Natural killer cell (primary cell): ENCODE measurements at regions not wholly inside any gene's neighbourhood (a gene's known extent, or its start where the extent isn't known, plus 50 kb on each side); places are given as distances from the start of the nearest gene placed in this dataset.

Source experiments
- ATAC-seq, 3 donors: fragments of 150-1000 bp in 2 of 3; fragments of 200-7000 bp in 1 of 3; cut with Tn5 transposase; 1 replicate in 1 of 3; 2 replicates in 2 of 3; pipeline ENCODE4 v1.10.0; 2021; ENCODE audit warnings: mild to moderate bottlenecking in 2 of 3, moderate library complexity in 2 of 3
- DNase-seq, 2 donors: peaks; one replicate each; pipeline versions ENCODE4 v3.0.0 to v3.0.0-alpha.2; 2013 to 2021; ENCODE audit warnings: mixed read lengths in 1 of 2
- H3K27ac ChIP-seq: one replicate; pipeline ENCODE4 v1.5.1; 2013; ENCODE audit warnings: mild to moderate bottlenecking, low read length
- H3K27me3 ChIP-seq: one replicate; pipeline ENCODE4 v1.6.1; 2013; ENCODE audit warnings: low read length; ENCODE audit not compliant: control insufficient read depth, insufficient read depth
- H3K36me3 ChIP-seq: one replicate; pipeline ENCODE4 v1.6.1; 2013; ENCODE audit warnings: low read length; ENCODE audit not compliant: control insufficient read depth, insufficient read depth
- H3K4me1 ChIP-seq: one replicate; pipeline ENCODE4 v1.6.1; 2013; ENCODE audit warnings: low read length; ENCODE audit not compliant: control insufficient read depth, insufficient read depth
- H3K4me3 ChIP-seq: one replicate; pipeline ENCODE4 v1.5.1; 2013; ENCODE audit warnings: low read length
- H3K9me3 ChIP-seq: one replicate; pipeline ENCODE4 v1.6.1; 2013; ENCODE audit warnings: low read length; ENCODE audit not compliant: control insufficient read depth, insufficient read depth
- H3K27ac Mint-ChIP-seq, 2 donors: one replicate each; pipeline ENCODE4 v1.8.0; 2022; ENCODE audit warnings: mild to moderate bottlenecking in 2 of 2, mixed read lengths in 2 of 2, moderate library complexity in 1 of 2
- H3K27me3 Mint-ChIP-seq, 2 donors: one replicate each; pipeline ENCODE4 v1.8.0; 2022; ENCODE audit warnings: low read depth in 2 of 2, mixed read lengths in 2 of 2
- H3K36me3 Mint-ChIP-seq: one replicate; pipeline ENCODE4 v1.8.0; 2022; ENCODE audit warnings: mixed read lengths
- H3K4me1 Mint-ChIP-seq, 2 donors: one replicate each; pipeline ENCODE4 v1.8.0; 2022; ENCODE audit warnings: mixed read lengths in 2 of 2
- H3K4me3 Mint-ChIP-seq: one replicate; pipeline ENCODE4 v1.8.0; 2022; ENCODE audit warnings: mild to moderate bottlenecking, moderate library complexity, mixed read lengths
- H3K9me3 Mint-ChIP-seq, 2 donors: one replicate each; pipeline ENCODE4 v1.8.0; 2022; ENCODE audit warnings: mixed read lengths in 2 of 2
- CTCF ChIP-seq: fragments of 200-600 bp; IDR thresholded peaks from one replicate; pipeline ENCODE4 v1.8.0; 2022; ENCODE audit warnings: antibody characterized with exemption
- WGBS: methylation state at CpG from one replicate; pipeline ENCODE4 v1.1.7; 2013; ENCODE audit warnings: missing lambda C conversion rate; ENCODE audit not compliant: insufficient coverage; 5-methylcytosine and 5-hydroxymethylcytosine counted together
- intact Hi-C: fragments of 100-400 bp; cut with micrococcal nuclease; formaldehyde crosslinking; loops from one replicate; pipeline ENCODE4 v1.14.2; 2022

- intact Hi-C loops, result no loop called here
- 88% methylated on average over 6 of the region's 6 CpGs for WGBS
- H3K27me3 Mint-ChIP-seq, result no peaks in the 10 kb centered on the region
- H3K36me3 Mint-ChIP-seq, result no peaks in the 10 kb centered on the region
- H3K4me1 ChIP-seq, result no peaks in the 10 kb centered on the region
- H3K4me3 Mint-ChIP-seq, result no peak overlapping the region
- no peak for ATAC-seq
- no peak overlapping the region for H3K27ac Mint-ChIP-seq
- no peaks in the 10 kb centered on the region for H3K27me3 ChIP-seq
- H3K36me3 ChIP-seq, result no peaks in the 10 kb centered on the region
- H3K9me3 ChIP-seq, result peaks cover 28% of the 10 kb centered on the region
- H3K4me3 ChIP-seq, result no peak overlapping the region
- no peak for DNase-seq
- peaks cover 8 to 19% of the 10 kb centered on the region in 2 donors for H3K9me3 Mint-ChIP-seq
- H3K27ac ChIP-seq, result no peak overlapping the region
- no peak for TF ChIP-seq CTCF
- no peaks in the 10 kb centered on the region for H3K4me1 Mint-ChIP-seq
These were observed 690.1 kb downstream of the STPG2 start for GRCh38 chr4:97453186-97453585.

DNA sequence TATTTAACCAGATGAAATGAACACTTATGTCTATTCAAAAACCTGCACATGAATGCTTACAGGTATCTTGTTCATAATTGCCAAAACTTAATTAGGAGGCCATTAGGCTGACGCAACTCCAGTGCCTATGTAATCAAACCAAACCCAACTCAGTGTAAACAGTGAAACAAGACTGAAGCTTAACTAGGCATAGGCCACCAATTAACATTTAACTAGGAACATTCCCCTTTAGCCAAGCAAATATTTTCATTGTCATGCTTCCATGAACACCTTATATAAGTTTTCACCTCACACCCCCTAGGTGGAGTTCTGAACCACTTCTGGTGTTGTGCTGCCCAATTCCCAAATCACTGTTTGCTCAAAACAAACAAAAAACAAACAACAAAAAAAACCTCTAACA lies 686.0 kb downstream of the STPG2 start:
- intact Hi-C loops, result no loop called here
- 92% methylated on average over 1 of the region's 1 CpG for WGBS
- H3K9me3 Mint-ChIP-seq, result peaks cover 10 to 22% of the 10 kb centered on the region in 2 donors
- no peaks in the 10 kb centered on the region for H3K4me1 Mint-ChIP-seq
- DNase-seq (no peak), ATAC-seq (no peak)
- no peak overlapping the region for H3K27ac Mint-ChIP-seq
- Histone ChIP-seq H3K27ac (no peak overlapping the region), H3K27me3 (no peaks in the 10 kb centered on the region), H3K4me1 (no peaks in the 10 kb centered on the region), H3K36me3 (no peaks in the 10 kb centered on the region), H3K4me3 (no peak overlapping the region), H3K9me3 (peaks cover 27% of the 10 kb centered on the region)
- H3K4me3 Mint-ChIP-seq, result no peak overlapping the region
- H3K27me3 Mint-ChIP-seq, result no peaks in the 10 kb centered on the region
- H3K36me3 Mint-ChIP-seq, result no peaks in the 10 kb centered on the region
- no peak for TF ChIP-seq CTCF

DNA sequence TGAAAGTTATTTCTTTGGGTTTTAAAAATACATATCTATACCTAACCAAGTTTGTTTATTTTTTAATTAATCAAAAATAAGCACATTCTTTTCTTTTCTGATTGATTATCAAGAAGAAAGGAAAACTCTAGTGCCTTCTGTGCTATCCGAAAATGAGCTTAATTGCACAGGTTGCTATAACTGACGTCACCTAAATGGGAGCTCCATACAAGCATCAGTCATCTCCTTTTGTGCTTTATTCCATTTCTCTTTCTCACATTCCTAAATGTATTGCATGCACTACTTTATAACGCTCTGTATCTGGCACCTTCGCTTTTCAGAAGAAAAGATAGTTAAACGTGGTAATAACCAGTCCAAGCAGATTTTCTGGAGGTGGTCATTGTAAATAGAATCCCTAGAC lies 675.0 kb downstream of the STPG2 start:
- no peak overlapping the region for H3K4me3 Mint-ChIP-seq
- Histone ChIP-seq H3K4me1 (no peaks in the 10 kb centered on the region), H3K27ac (no peak overlapping the region), H3K9me3 (peaks cover 5% of the 10 kb centered on the region), H3K27me3 (no peaks in the 10 kb centered on the region), H3K36me3 (no peaks in the 10 kb centered on the region), H3K4me3 (no peak overlapping the region)
- no peak for DNase-seq
- intact Hi-C loops, result no loop called here
- peaks cover 8 to 30% of the 10 kb centered on the region in 2 donors for H3K9me3 Mint-ChIP-seq
- no peaks in the 10 kb centered on the region for H3K36me3 Mint-ChIP-seq
- H3K4me1 Mint-ChIP-seq, result no peaks in the 10 kb centered on the region
- no peak overlapping the region for H3K27ac Mint-ChIP-seq
- TF ChIP-seq CTCF, result no peak
- ATAC-seq, result no peak
- 82% methylated on average over 5 of the region's 5 CpGs for WGBS
- H3K27me3 Mint-ChIP-seq, result no peaks in the 10 kb centered on the region

DNA sequence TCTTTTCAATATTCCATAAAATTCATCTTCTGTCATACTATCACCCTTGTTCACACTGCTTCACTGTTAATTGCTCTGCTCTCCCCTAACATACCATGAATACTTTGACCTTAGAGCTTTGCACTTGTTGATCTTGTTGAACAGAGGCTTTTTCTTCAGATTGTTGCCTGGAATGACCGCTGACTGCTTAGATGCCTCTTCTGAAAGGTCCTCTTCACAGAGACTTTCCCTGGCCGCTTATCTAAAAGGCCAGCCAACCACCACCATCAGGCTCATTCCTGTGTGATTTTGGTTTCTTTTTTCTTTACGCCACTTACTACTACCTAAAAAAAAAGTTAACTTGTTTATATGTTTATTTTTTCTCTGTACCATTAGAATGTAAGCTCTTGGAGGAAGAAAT lies 667.7 kb downstream of the STPG2 start:
- Mint-ChIP-seq H3K27me3 (no peaks in the 10 kb centered on the region), H3K9me3 (peaks cover 6 to 17% of the 10 kb centered on the region in 2 donors), H3K4me1 (no peaks in the 10 kb centered on the region), H3K36me3 (peaks cover 8% of the 10 kb centered on the region), H3K27ac (no peak overlapping the region), H3K4me3 (no peak overlapping the region)
- intact Hi-C loops, result no loop called here
- Histone ChIP-seq H3K4me3 (no peak overlapping the region), H3K36me3 (no peaks in the 10 kb centered on the region), H3K9me3 (peaks cover 2% of the 10 kb centered on the region), H3K4me1 (no peaks in the 10 kb centered on the region), H3K27ac (no peak overlapping the region), H3K27me3 (no peaks in the 10 kb centered on the region)
- DNase-seq (no peak), ATAC-seq (no peak)
- no peak for TF ChIP-seq CTCF
- 91% methylated on average over 2 of the region's 3 CpGs for WGBS
